T47D (cell line): ENCODE measurements at regions not wholly inside any gene's neighbourhood (a gene's known extent, or its start where the extent isn't known, plus 50 kb on each side); places are given as distances from the start of the nearest gene placed in this dataset.

Experiments used
- DNase-seq, 2 experiments: peaks; one replicate each; pipeline versions ENCODE4 v3.0.0 to v3.0.0-alpha.2; 2011 to 2012; ENCODE audit warnings: low read depth in 1 of 2, low spot score in 1 of 2
- JUND ChIP-seq: IDR thresholded peaks from 2 replicates; pipeline ENCODE4 v1.6.1; 2012; ENCODE audit warnings: low read depth
- in situ Hi-C: cut with HindIII; loops from 2 replicates; pipeline ENCODE4 v1.10.0; 2016; ENCODE audit warnings: low sequenced_read_pairs, low pct_unique_long_range_greater_than_20kb

DNA sequence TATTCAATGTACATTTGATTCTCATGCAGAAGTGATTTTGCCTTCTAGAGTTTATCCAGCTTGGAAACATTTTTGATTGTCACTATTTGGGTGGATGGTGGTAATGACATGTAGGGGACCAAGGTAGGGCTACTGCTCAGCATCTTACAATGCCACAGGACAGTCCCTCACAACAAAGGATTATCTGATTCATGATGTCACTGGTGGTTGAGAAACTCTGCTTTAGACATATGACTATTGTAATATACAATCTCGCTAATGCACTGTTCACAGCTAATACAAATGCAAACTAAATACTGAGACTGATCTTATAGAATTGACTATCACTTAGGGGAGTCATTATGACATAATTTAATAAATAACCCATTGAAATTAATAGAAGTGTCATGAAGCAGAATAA is 60.4 kb upstream of the BTG1 start:
- TF ChIP-seq JUND, result no peak
- in situ Hi-C loops, result no loop called here
- no peak for DNase-seq

DNA sequence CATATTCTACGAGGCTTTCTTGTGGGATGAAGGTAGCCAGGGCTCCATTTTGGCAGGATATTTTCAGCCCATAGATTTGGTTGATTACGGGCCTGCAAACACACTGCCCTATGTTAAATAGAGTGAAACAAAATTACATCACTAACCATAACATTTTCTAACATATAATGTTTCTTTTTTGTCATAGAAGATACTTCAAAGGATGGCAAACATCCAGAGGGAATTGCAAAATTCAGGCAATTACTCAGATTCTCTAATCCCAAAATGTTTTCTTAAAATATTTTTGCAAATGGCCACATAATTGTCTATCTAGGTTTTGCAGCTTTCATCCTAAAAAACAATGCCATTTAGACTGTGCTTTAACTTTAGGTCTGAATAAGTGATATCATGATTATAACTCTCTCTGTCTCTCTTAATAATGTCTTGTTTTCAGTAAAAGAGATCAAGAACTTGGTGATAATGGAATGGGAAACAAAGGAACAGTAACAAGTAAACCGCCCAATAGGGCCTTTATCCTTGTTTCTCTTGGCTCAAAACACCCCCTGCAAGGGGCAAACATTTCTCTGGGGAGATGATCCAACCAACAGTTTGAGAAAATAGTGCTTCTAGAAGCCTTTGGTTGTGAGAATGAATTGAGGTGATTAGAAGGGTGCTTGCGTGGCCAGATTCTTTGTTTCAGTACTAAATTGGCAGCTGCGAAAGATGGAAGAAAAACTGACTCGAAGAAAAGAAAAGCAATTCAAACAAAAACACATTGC is 54.4 kb upstream of the BTG1 start:
- no peak for DNase-seq
- TF ChIP-seq JUND, result no peak
- in situ Hi-C loops, result no loop called here

DNA sequence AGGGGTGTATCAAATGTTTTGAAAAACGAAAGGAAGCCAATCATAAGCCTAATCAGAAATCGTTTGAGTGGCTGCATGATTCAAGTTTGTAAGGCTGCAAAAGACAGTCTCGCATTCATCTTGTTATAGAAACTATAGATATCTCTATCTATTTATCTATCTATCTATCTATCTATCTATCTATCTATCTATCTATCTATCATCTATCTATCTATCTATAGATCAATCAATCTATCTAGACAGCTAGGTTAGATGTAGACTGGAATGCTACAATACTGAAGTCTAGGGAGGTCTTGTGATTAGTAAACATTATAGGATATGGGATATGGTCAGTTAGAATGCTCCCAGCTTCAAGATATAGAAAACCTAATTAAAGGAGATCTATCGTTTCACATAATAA is 52.2 kb upstream of the BTG1 start:
- DNase-seq, result no peak
- no peak for TF ChIP-seq JUND
- in situ Hi-C loops, result no loop called here

DNA sequence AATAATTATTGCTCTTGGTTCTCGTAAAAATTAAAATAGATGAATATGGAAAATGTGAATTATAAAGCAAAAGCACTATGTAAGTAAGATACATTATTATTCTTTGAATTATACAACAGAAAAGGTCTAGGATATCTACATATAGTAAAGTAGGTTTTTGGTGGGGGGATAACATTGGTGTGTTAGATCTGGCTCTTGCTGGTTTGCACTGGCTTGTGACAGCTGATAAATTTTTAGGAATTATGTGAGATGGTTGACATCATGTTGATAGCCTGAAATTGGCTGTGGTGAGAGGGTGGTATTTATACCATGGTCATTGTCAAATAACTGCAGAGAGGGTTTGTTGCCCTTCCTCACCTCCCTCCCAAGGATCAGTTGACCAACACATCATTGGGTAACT is 50.7 kb upstream of the BTG1 start:
- DNase-seq, result no peak
- no peak for TF ChIP-seq JUND
- in situ Hi-C loops, result no loop called here
